ENCODE measurements at regions not wholly inside any gene's neighbourhood (a gene's known extent, or its start where the extent isn't known, plus 50 kb on each side); places are given as distances from the start of the nearest gene placed in this dataset.
A peak's percentile ranks its signal among the peaks of the same experiment; 100 is the strongest.

DNA sequence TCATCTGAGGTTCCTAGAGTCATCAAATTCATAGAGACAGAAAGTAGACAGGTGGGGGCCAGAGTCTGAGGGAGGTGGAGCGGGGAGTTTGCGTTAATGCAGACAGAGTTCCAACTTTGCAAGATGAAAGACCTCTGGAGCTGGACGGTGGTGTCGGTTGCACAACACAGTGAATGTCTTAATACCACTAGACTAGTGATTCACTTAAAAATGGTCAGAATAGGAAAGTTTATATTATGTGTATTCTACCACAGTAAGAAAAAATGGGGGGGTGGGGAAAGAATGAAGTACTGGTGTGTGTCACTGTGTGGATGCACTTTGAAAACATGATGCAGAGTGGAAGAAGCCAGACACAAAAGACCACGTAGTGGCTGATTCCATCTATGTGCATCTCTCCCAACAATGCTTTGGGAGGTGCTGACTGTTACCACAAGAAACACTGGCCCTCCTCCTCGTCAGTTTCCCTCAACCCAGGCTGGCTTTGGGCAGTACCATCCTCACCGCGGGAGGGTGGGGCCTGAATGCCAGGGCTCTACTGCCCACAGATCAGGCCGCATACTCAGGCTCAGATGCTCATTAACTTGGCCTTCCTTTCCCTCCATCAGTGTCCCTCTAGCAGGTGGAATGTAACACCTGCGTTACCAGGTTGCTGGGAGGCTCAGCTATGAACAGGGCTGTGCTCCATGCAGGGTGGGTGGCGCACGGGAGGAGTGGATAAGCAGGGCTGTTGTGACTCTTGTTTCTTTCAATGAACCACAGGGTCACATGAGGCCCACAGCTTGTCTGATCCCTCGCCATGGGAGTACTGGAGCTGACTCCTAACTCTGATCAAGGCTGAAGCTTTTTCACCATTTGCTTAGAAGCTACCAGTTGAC, 297.0 kb downstream of the CTTN start:
- DNase-seq (ENCODE audit: extremely low spot score): no peak
- Histone ChIP-seq H3K27ac (ENCODE audit: low read depth) (no peak overlapping the region), H3K4me1 (ENCODE audit: insufficient read depth) (no peaks in the 10 kb centered on the region), H3K36me3 (ENCODE audit: insufficient read depth) (no peaks in the 10 kb centered on the region), H3K4me3 (ENCODE audit: low read depth, low read length) (no peak overlapping the region)
- WGBS: 82% methylated on average over 13 of the region's 13 CpGs

- no peak overlapping the region for H3K27ac ChIP-seq (ENCODE audit: low read depth)
- no peaks in the 10 kb centered on the region for H3K36me3 ChIP-seq (ENCODE audit: insufficient read depth)
- H3K4me3 ChIP-seq (ENCODE audit: low read depth, low read length): no peak overlapping the region
- DNase-seq (ENCODE audit: extremely low spot score): no peak
- no peaks in the 10 kb centered on the region for H3K4me1 ChIP-seq (ENCODE audit: insufficient read depth)
These were observed 297.7 kb downstream of the CTTN start for GRCh38 chr11:70696076-70696475.

- H3K36me3 ChIP-seq (ENCODE audit: insufficient read depth): no peaks in the 10 kb centered on the region
- no peak overlapping the region for H3K4me3 ChIP-seq (ENCODE audit: low read depth, low read length)
- 93% methylated on average over 5 of the region's 5 CpGs for WGBS
- no peak overlapping the region for H3K27ac ChIP-seq (ENCODE audit: low read depth)
- no peaks in the 10 kb centered on the region for H3K4me1 ChIP-seq (ENCODE audit: insufficient read depth)
- no peak for DNase-seq (ENCODE audit: extremely low spot score)
These were observed 298.2 kb downstream of the CTTN start for GRCh38 chr11:70696564-70696963.

DNA sequence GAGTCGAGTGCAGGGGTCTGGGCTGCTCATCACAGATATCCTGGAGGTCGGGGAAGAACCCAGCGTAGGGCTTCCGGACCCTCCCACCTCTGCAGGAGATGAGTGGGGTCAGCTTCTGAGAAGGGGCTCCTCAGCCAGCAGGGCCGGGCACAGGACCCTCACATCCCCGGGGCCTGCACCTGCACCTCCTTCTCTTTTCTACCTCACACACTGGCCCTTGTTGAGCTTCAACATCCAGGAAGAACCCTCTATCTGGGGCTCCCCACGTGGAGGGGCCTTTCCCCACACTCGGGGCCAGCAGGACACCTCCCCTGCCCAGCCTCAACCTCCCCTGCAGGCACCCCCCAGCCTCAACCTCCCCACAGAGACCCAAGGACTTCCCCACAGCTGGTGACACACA, 299.4 kb downstream of the CTTN start:
- H3K27ac ChIP-seq (ENCODE audit: low read depth): no peak overlapping the region
- WGBS: 86% methylated on average over 8 of the region's 8 CpGs
- no peak for DNase-seq (ENCODE audit: extremely low spot score)
- H3K36me3 ChIP-seq (ENCODE audit: insufficient read depth): no peaks in the 10 kb centered on the region
- no peaks in the 10 kb centered on the region for H3K4me1 ChIP-seq (ENCODE audit: insufficient read depth)
- H3K4me3 ChIP-seq (ENCODE audit: low read depth, low read length): no peak overlapping the region

GRCh38 chr11:70698871-70699270, 300.5 kb downstream of the CTTN start:
- 61% methylated on average over 2 of the region's 2 CpGs for WGBS
- DNase-seq (ENCODE audit: extremely low spot score): no peak
- Histone ChIP-seq H3K27ac (ENCODE audit: low read depth) (peak overlapping the region; percentile 34), H3K4me3 (ENCODE audit: low read depth, low read length) (no peak overlapping the region), H3K4me1 (ENCODE audit: insufficient read depth) (no peaks in the 10 kb centered on the region), H3K36me3 (ENCODE audit: insufficient read depth) (no peaks in the 10 kb centered on the region)

- Histone ChIP-seq H3K4me3 (ENCODE audit: low read depth, low read length) (no peak overlapping the region), H3K4me1 (ENCODE audit: insufficient read depth) (no peaks in the 10 kb centered on the region), H3K27ac (ENCODE audit: low read depth) (no peak overlapping the region), H3K36me3 (ENCODE audit: insufficient read depth) (no peaks in the 10 kb centered on the region)
- WGBS: 50% methylated on average over 7 of the region's 7 CpGs
- DNase-seq (ENCODE audit: extremely low spot score): no peak
These were observed 301.2 kb downstream of the CTTN start for GRCh38 chr11:70699294-70700221.

- H3K4me3 ChIP-seq (ENCODE audit: low read depth, low read length): no peak overlapping the region
- DNase-seq (ENCODE audit: extremely low spot score): no peak
- no peaks in the 10 kb centered on the region for H3K4me1 ChIP-seq (ENCODE audit: insufficient read depth)
- 76% methylated on average over 8 of the region's 8 CpGs for WGBS
- H3K27ac ChIP-seq (ENCODE audit: low read depth): no peak overlapping the region
- no peaks in the 10 kb centered on the region for H3K36me3 ChIP-seq (ENCODE audit: insufficient read depth)
These were observed 302.1 kb downstream of the CTTN start for GRCh38 chr11:70700453-70700852.

GRCh38 chr11:70700871-70701270, 302.5 kb downstream of the CTTN start:
- Histone ChIP-seq H3K4me3 (ENCODE audit: low read depth, low read length) (no peak overlapping the region), H3K27ac (ENCODE audit: low read depth) (no peak overlapping the region), H3K4me1 (ENCODE audit: insufficient read depth) (no peaks in the 10 kb centered on the region), H3K36me3 (ENCODE audit: insufficient read depth) (no peaks in the 10 kb centered on the region)
- DNase-seq (ENCODE audit: extremely low spot score): no peak
- WGBS: 62% methylated on average over 5 of the region's 5 CpGs

DNA sequence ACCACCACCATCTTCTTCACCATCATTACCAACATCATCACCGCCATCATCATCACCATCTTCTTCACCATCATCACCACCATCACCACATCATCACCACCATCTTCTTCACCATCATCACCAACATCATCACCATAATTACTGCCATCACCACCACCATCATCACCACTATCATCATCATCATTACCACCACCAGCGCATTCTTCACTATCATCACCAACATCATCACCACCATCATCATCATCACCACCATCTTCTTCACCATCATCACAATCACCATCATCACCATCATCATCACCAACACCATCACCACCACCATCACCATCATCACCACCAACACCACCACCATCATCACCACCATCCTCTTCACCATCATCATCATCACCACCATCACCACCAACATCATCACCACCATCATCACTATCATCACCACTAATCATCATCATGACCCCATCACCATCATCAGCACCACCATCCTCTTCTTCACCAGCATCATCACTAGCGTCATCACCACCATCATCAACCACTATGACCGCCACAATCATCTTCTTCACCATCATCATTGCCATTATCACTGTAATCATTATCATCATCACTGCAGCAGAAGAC, 303.8 kb downstream of the CTTN start:
- WGBS: 97% methylated on average over 4 of the region's 4 CpGs
- no peaks in the 10 kb centered on the region for H3K4me1 ChIP-seq (ENCODE audit: insufficient read depth)
- H3K27ac ChIP-seq (ENCODE audit: low read depth): no peak overlapping the region
- no peak overlapping the region for H3K4me3 ChIP-seq (ENCODE audit: low read depth, low read length)
- no peak for DNase-seq (ENCODE audit: extremely low spot score)
- no peaks in the 10 kb centered on the region for H3K36me3 ChIP-seq (ENCODE audit: insufficient read depth)

DNA sequence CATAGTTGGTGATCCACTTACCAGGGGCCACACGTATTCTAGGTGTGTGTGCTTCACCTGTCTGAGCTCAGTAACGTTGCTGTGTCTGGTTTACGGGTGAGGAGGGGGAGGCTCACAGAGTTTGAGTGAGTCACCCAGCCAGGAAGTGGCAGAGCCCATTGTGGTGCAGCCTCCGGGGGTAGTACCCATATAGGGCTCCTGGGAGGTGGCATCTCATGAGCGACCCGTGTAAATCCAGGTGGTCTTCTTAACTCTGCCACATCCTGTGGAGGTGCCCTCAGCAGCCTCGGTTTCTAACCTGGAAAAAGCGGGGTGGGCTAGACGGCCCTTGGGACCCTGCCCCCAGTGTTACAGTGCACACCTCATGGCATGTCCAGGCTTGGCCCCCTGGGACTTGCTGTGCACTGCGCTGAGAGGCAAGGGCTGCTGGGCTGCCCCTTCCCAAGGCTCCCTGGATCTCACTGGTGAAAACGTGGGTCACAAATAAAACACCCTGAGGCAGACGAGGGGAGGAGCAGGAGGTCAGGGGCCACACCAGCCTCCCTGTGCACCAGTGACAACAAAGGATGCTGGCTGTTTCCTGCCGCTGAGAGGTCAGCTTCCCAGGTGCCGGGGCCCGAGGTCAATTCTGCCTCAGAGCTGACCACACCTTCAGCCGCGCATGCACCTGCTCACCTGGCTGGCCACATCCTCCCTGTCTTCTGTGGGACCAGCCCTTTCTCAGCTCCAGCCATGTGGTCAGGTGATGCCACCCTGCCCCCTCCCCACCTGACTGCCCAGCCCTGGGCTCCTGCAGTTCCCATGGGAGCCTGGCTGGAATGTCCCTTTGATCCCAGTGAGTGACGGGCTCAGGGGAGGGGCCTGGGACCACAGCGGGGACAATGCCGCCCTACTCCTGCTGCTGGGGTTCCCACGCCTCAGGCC, 305.1 kb downstream of the CTTN start:
- no peak overlapping the region for H3K27ac ChIP-seq (ENCODE audit: low read depth)
- no peak for DNase-seq (ENCODE audit: extremely low spot score)
- H3K4me1 ChIP-seq (ENCODE audit: insufficient read depth): no peaks in the 10 kb centered on the region
- no peak overlapping the region for H3K4me3 ChIP-seq (ENCODE audit: low read depth, low read length)
- 70% methylated on average over 21 of the region's 21 CpGs for WGBS
- no peaks in the 10 kb centered on the region for H3K36me3 ChIP-seq (ENCODE audit: insufficient read depth)

- no peaks in the 10 kb centered on the region for H3K4me1 ChIP-seq (ENCODE audit: insufficient read depth)
- H3K4me3 ChIP-seq (ENCODE audit: low read depth, low read length): no peak overlapping the region
- DNase-seq (ENCODE audit: extremely low spot score): no peak
- H3K36me3 ChIP-seq (ENCODE audit: insufficient read depth): no peaks in the 10 kb centered on the region
- no peak overlapping the region for H3K27ac ChIP-seq (ENCODE audit: low read depth)
These were observed 306.8 kb downstream of the CTTN start for GRCh38 chr11:70705097-70705496.

- Histone ChIP-seq H3K27ac (ENCODE audit: low read depth) (no peak overlapping the region), H3K4me1 (ENCODE audit: insufficient read depth) (no peaks in the 10 kb centered on the region), H3K36me3 (ENCODE audit: insufficient read depth) (no peaks in the 10 kb centered on the region), H3K4me3 (ENCODE audit: low read depth, low read length) (no peak overlapping the region)
- DNase-seq (ENCODE audit: extremely low spot score): no peak
- 73% methylated on average over 10 of the region's 10 CpGs for WGBS
These were observed 307.6 kb downstream of the CTTN start for GRCh38 chr11:70705930-70706329.

GRCh38 chr11:70707821-70708220, 309.5 kb downstream of the CTTN start:
- DNase-seq (ENCODE audit: extremely low spot score): no peak
- H3K36me3 ChIP-seq (ENCODE audit: insufficient read depth): no peaks in the 10 kb centered on the region
- no peak overlapping the region for H3K27ac ChIP-seq (ENCODE audit: low read depth)
- no peaks in the 10 kb centered on the region for H3K4me1 ChIP-seq (ENCODE audit: insufficient read depth)
- WGBS: 86% methylated on average over 6 of the region's 6 CpGs
- H3K4me3 ChIP-seq (ENCODE audit: low read depth, low read length): no peak overlapping the region
